Ovary (tissue), 3 donors: ENCODE measurements at regions not wholly inside any gene's neighbourhood (a gene's known extent, or its start where the extent isn't known, plus 50 kb on each side); places are given as distances from the start of the nearest gene placed in this dataset.

Source experiments
- POLR2A ChIP-seq: fragments of 450-650 bp; IDR thresholded peaks from one replicate; pipeline ENCODE4 v1.6.1; 2017; ENCODE audit warnings: antibody characterized with exemption, mild to moderate bottlenecking, moderate library complexity
- TF ChIP-seq, protein P1 (sequence below), 3 donors: fragments of 450-650 bp in 2 of 3; fragments of 200-600 bp in 1 of 3; IDR thresholded peaks; one replicate each; pipeline versions ENCODE4 v1.5.1 to v1.8.0; 2016 to 2022; ENCODE audit warnings: antibody characterized with exemption in 3 of 3, mild to moderate bottlenecking in 1 of 3
- donor health status: DM: no; HTN: no; CAD: no.

DNA sequence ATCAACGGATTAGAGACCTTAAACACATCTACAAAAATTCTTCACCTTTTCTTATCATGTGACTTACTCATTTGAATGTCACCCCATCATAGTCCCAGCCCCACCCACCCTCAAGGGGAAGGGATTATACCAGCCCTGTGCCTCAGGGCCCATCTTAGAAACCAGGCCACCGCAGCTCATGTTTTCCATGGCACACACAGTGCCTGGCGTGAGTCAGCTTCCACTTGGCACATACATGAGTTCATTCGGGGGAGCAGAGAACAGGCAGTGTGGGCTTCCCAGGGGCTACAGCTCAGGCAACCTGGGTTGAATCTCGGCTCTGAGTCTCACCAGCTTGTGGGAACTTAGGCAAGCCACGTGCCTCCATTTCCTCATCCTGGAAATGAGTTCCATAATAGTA is 310.6 kb downstream of the NPHP4 start:
- TF ChIP-seq, protein P1, sequence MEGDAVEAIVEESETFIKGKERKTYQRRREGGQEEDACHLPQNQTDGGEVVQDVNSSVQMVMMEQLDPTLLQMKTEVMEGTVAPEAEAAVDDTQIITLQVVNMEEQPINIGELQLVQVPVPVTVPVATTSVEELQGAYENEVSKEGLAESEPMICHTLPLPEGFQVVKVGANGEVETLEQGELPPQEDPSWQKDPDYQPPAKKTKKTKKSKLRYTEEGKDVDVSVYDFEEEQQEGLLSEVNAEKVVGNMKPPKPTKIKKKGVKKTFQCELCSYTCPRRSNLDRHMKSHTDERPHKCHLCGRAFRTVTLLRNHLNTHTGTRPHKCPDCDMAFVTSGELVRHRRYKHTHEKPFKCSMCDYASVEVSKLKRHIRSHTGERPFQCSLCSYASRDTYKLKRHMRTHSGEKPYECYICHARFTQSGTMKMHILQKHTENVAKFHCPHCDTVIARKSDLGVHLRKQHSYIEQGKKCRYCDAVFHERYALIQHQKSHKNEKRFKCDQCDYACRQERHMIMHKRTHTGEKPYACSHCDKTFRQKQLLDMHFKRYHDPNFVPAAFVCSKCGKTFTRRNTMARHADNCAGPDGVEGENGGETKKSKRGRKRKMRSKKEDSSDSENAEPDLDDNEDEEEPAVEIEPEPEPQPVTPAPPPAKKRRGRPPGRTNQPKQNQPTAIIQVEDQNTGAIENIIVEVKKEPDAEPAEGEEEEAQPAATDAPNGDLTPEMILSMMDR (IDR thresholded peaks at IDR 0.05): no peak
- TF ChIP-seq POLR2A: no peak
